ENCODE measurements at regions not wholly inside any gene's neighbourhood (a gene's known extent, or its start where the extent isn't known, plus 50 kb on each side); places are given as distances from the start of the nearest gene placed in this dataset.

DNA sequence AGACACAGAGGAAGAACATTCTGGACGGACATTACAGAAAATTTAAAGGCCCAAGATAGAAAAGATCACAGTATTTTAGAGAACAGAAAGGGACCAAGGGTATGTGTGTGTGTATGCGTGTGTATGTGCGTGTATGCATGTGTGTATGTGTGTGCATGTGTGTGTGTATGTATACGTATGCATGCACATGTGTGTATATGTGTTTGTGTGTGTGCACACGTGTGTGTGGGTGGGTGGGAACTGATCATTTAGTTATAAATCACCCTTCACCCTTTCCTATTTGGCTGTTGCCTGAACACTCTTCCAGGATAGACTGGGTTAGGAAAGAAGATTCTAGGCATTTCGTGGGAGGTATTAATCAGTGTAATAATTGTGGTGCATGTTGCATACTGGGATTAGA, 634.4 kb downstream of the DHX35 start:
- no peak overlapping the region for H3K4me3 Mint-ChIP-seq
- no peak for DNase-seq
- H3K27ac Mint-ChIP-seq = no peak overlapping the region
- TF ChIP-seq, protein P1, sequence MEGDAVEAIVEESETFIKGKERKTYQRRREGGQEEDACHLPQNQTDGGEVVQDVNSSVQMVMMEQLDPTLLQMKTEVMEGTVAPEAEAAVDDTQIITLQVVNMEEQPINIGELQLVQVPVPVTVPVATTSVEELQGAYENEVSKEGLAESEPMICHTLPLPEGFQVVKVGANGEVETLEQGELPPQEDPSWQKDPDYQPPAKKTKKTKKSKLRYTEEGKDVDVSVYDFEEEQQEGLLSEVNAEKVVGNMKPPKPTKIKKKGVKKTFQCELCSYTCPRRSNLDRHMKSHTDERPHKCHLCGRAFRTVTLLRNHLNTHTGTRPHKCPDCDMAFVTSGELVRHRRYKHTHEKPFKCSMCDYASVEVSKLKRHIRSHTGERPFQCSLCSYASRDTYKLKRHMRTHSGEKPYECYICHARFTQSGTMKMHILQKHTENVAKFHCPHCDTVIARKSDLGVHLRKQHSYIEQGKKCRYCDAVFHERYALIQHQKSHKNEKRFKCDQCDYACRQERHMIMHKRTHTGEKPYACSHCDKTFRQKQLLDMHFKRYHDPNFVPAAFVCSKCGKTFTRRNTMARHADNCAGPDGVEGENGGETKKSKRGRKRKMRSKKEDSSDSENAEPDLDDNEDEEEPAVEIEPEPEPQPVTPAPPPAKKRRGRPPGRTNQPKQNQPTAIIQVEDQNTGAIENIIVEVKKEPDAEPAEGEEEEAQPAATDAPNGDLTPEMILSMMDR (IDR thresholded peaks at IDR 0.05) = no peak
- no peaks in the 10 kb centered on the region for H3K36me3 Mint-ChIP-seq (ENCODE audit: low read depth)
- H3K4me1 Mint-ChIP-seq (ENCODE audit: low read depth) = no peaks in the 10 kb centered on the region
- no peaks in the 10 kb centered on the region for H3K27me3 Mint-ChIP-seq (ENCODE audit: insufficient read depth)
- peaks cover 52% of the 10 kb centered on the region for H3K9me3 Mint-ChIP-seq

DNA sequence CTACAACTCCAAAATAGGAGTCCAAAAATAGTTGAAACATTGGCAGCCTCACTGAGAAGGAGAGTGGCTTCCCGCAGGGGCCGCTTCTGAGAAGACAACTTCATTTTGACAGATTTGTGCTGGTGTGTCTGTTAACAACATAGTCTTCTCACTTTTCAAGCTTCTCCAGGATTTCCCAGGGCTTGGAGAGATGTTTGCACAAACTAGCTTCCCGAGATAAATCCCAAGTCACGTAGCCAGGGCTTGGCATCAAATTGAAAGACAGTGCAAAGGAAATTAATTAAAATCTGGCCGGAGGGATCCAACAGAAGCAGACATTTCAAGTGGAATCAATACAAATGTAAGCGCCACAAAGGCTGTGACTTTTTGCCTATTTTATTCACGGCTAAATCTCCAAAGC, 630.2 kb downstream of the DHX35 start:
- Mint-ChIP-seq H3K9me3 (peaks cover 52% of the 10 kb centered on the region), H3K27me3 (ENCODE audit: insufficient read depth) (no peaks in the 10 kb centered on the region), H3K4me1 (ENCODE audit: low read depth) (no peaks in the 10 kb centered on the region), H3K4me3 (no peak overlapping the region), H3K27ac (no peak overlapping the region), H3K36me3 (ENCODE audit: low read depth) (no peaks in the 10 kb centered on the region)
- TF ChIP-seq, protein P1 (IDR thresholded peaks at IDR 0.05) = no peak
- DNase-seq = no peak

DNA sequence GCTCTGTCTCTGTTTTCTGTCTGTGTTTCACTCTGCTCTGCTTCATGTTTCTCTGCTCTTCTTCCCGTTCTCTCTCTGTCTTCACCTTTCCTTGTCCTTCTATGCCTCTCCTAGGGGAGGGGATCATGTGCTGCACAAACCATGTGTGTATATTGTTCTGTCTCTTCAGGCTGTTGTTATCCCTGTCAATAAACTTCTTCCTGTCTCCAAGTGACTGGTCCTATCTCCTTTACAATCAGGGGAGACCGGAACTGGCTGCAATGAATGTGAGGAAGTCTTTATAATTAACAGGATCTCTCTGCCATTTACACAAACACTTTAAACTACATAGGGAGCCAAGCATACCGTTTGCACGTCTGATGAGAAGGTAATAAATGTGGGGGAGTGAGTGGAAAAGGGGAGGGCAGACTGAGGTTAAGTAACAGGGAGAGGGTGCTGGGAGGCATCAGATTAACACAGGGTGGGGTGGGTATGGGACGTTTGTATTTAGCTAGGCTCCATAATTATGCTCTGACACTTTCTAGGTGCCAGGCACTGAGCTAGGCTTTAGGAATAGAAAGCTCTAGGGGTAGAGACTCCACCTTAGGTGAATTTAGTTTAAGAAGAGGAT, 626.1 kb downstream of the DHX35 start:
- Mint-ChIP-seq H3K4me3 (no peak overlapping the region), H3K9me3 (peaks cover 34% of the 10 kb centered on the region)

DNA sequence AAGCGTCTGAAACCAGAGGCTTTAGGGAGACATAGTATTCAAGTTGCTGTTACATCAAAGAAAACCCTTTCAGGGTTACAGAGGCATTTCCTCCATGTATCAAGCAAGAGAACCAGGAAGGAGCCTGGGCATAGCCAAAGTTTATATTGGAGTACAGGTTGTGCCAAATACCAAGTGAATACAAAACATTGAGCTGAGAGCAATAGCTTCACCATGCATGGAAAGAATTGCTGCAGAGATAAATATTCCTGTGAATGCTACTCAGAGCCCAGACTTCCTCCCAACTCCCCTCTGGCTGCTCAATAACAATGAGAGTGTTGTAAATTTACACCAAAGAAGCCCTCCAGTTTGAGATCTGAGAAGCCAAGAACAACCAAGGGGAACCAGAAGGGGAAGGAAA, 618.9 kb downstream of the DHX35 start:
- no peaks in the 10 kb centered on the region for H3K4me1 Mint-ChIP-seq (ENCODE audit: low read depth)
- DNase-seq = no peak
- H3K9me3 Mint-ChIP-seq = peaks cover 25% of the 10 kb centered on the region
- H3K27me3 Mint-ChIP-seq (ENCODE audit: insufficient read depth) = no peaks in the 10 kb centered on the region
- H3K36me3 Mint-ChIP-seq (ENCODE audit: low read depth) = no peaks in the 10 kb centered on the region
- H3K4me3 Mint-ChIP-seq = no peak overlapping the region
- TF ChIP-seq, protein P1 (IDR thresholded peaks at IDR 0.05) = no peak
- H3K27ac Mint-ChIP-seq = no peak overlapping the region

More for the DNA sequence above, 626.1 kb downstream of the DHX35 start:
- no peaks in the 10 kb centered on the region for H3K36me3 Mint-ChIP-seq (ENCODE audit: low read depth)
- no peaks in the 10 kb centered on the region for H3K4me1 Mint-ChIP-seq (ENCODE audit: low read depth)
- H3K27me3 Mint-ChIP-seq (ENCODE audit: insufficient read depth) = no peaks in the 10 kb centered on the region; the same call in 1 of the 2 replicates
- TF ChIP-seq, protein P1 (IDR thresholded peaks at IDR 0.05) = no peak
- no peak for DNase-seq
- H3K27ac Mint-ChIP-seq = no peak overlapping the region

DNA sequence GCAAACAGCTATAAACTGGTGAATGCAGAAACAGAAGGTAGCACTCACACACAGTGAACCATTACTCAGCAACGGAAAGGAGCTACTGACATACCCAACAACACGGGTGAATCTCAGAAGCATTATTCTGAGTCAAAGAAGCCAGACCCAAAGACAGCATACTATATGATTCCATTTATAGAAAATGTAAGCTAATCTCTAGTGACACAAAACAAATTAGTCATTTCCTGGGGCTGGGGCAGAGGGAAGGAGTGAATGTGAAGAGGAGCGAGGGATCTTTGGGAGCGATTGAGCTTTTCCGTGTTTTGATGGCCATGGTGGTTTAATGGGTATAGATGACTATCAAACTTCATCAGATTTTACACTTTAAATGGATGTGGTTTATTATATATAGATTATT, 614.6 kb downstream of the DHX35 start:
- H3K9me3 Mint-ChIP-seq = peaks cover 41% of the 10 kb centered on the region
- no peaks in the 10 kb centered on the region; the same call in 1 of the 2 replicates for H3K27me3 Mint-ChIP-seq (ENCODE audit: insufficient read depth)
- H3K27ac Mint-ChIP-seq = no peak overlapping the region
- no peak for DNase-seq
- no peaks in the 10 kb centered on the region for H3K4me1 Mint-ChIP-seq (ENCODE audit: low read depth)
- H3K4me3 Mint-ChIP-seq = no peak overlapping the region
- TF ChIP-seq, protein P1 (IDR thresholded peaks at IDR 0.05) = no peak
- H3K36me3 Mint-ChIP-seq (ENCODE audit: low read depth) = no peaks in the 10 kb centered on the region
